DMS79 (cell line): ENCODE measurements at regions not wholly inside any gene's neighbourhood (a gene's known extent, or its start where the extent isn't known, plus 50 kb on each side); places are given as distances from the start of the nearest gene placed in this dataset.

Experiments used
- DNase-seq: peaks from one replicate; lab custom pipeline; 2025; lab: John Stamatoyannopoulos, UW

- DNase-seq = no peak
These were observed 125.7 kb upstream of the NBEA start for GRCh38 chr13:34816245-34816884.

- DNase-seq = no peak
These were observed 125.0 kb upstream of the NBEA start for GRCh38 chr13:34816908-34817665.

GRCh38 chr13:34822650-34823049, 119.4 kb upstream of the NBEA start:
- no peak for DNase-seq

GRCh38 chr13:34826432-34826831, 115.6 kb upstream of the NBEA start:
- DNase-seq = no peak

- DNase-seq = no peak
These were observed 108.4 kb upstream of the NBEA start for GRCh38 chr13:34833562-34834182.

GRCh38 chr13:34842466-34842865, 99.6 kb upstream of the NBEA start:
- peak; percentile 70 for DNase-seq

- no peak for DNase-seq
These were observed 94.3 kb upstream of the NBEA start for GRCh38 chr13:34847766-34848165.

GRCh38 chr13:34849406-34849805, 92.7 kb upstream of the NBEA start:
- DNase-seq = no peak

- no peak for DNase-seq
These were observed 88.9 kb upstream of the NBEA start for GRCh38 chr13:34853161-34853560.

- no peak for DNase-seq
These were observed 84.3 kb upstream of the NBEA start for GRCh38 chr13:34857558-34858325.

GRCh38 chr13:34862311-34862710, 79.8 kb upstream of the NBEA start:
- no peak for DNase-seq

GRCh38 chr13:34862716-34863115, 79.4 kb upstream of the NBEA start:
- DNase-seq = no peak

GRCh38 chr13:34863360-34864135, 78.5 kb upstream of the NBEA start:
- no peak for DNase-seq

- no peak for DNase-seq
These were observed 77.4 kb upstream of the NBEA start for GRCh38 chr13:34864671-34865070.

- peak; percentile 28 for DNase-seq
These were observed 74.5 kb upstream of the NBEA start for GRCh38 chr13:34867590-34867989.

GRCh38 chr13:34868733-34869132, 73.3 kb upstream of the NBEA start:
- DNase-seq = no peak

- DNase-seq = no peak
These were observed 72.4 kb upstream of the NBEA start for GRCh38 chr13:34869696-34870095.

GRCh38 chr13:34878329-34878728, 63.7 kb upstream of the NBEA start:
- no peak for DNase-seq

- no peak for DNase-seq
These were observed 62.2 kb upstream of the NBEA start for GRCh38 chr13:34879851-34880250.

- no peak for DNase-seq
These were observed 60.6 kb upstream of the NBEA start for GRCh38 chr13:34881494-34881893.

- no peak for DNase-seq
These were observed 58.7 kb upstream of the NBEA start for GRCh38 chr13:34883396-34883795.

- no peak for DNase-seq
These were observed 57.7 kb upstream of the NBEA start for GRCh38 chr13:34884366-34884765.
